ENCODE measurements at regions not wholly inside any gene's neighbourhood (a gene's known extent, or its start where the extent isn't known, plus 50 kb on each side); places are given as distances from the start of the nearest gene placed in this dataset.

DNA sequence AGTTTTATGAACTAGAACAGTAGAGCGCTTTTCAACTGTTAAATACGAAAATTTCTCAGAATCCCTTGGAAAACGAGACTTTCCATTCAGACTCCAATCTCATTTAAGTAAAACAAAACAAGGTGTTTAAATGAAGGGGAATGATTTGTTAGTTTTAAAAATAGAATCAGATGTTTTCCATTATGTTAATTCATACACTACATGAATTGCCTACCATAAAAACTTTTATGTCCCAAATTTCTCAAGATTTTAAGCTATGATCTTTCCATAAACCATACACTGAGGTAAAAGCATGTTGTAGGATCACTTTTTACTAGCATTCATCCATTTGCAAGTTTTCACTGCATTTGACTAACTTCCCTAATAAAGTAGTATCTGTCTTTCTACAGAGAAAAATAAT lies 180.3 kb upstream of the ZP4 start:
- Histone ChIP-seq H3K36me3 (no peaks in the 10 kb centered on the region), H3K27me3 (no peaks in the 10 kb centered on the region), H3K4me1 (no peaks in the 10 kb centered on the region), H3K9me3 (no peaks in the 10 kb centered on the region), H3K4me3 (ENCODE audit: low read depth, low read length) (no peak overlapping the region)
- TF ChIP-seq, protein P1, sequence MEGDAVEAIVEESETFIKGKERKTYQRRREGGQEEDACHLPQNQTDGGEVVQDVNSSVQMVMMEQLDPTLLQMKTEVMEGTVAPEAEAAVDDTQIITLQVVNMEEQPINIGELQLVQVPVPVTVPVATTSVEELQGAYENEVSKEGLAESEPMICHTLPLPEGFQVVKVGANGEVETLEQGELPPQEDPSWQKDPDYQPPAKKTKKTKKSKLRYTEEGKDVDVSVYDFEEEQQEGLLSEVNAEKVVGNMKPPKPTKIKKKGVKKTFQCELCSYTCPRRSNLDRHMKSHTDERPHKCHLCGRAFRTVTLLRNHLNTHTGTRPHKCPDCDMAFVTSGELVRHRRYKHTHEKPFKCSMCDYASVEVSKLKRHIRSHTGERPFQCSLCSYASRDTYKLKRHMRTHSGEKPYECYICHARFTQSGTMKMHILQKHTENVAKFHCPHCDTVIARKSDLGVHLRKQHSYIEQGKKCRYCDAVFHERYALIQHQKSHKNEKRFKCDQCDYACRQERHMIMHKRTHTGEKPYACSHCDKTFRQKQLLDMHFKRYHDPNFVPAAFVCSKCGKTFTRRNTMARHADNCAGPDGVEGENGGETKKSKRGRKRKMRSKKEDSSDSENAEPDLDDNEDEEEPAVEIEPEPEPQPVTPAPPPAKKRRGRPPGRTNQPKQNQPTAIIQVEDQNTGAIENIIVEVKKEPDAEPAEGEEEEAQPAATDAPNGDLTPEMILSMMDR (IDR thresholded peaks at IDR 0.05; ENCODE audit: low read depth, low read length) = no peak
- DNase-seq = no peak

DNA sequence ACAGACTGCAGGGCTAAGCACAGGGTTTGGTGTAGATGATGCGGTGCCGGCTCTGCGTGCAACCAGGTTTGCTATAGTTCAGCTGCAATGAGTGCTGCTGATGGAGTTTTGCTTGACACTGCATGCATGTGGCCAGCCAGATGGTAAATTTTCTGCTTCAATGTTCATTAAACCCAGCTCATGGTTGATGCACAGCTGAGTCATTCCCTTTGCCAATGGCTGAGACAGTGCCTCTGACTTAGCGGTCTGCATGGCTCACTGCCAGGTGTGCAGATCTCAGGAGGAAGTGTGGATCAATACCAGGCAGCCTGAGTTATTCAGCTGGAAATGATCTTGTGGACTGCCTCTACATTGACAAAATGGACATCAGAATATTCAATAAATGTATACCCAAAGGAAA lies 172.7 kb upstream of the ZP4 start:
- DNase-seq = peak; percentile 66
- no peaks in the 10 kb centered on the region for H3K27me3 ChIP-seq
- H3K4me3 ChIP-seq (ENCODE audit: low read depth, low read length) = no peak overlapping the region
- H3K9me3 ChIP-seq = no peaks in the 10 kb centered on the region
- H3K4me1 ChIP-seq = peaks cover 6% of the 10 kb centered on the region; the same call in 1 of the 2 replicates
- TF ChIP-seq, protein P1 (IDR thresholded peaks at IDR 0.05; ENCODE audit: low read depth, low read length) = no peak
- no peaks in the 10 kb centered on the region for H3K36me3 ChIP-seq

DNA sequence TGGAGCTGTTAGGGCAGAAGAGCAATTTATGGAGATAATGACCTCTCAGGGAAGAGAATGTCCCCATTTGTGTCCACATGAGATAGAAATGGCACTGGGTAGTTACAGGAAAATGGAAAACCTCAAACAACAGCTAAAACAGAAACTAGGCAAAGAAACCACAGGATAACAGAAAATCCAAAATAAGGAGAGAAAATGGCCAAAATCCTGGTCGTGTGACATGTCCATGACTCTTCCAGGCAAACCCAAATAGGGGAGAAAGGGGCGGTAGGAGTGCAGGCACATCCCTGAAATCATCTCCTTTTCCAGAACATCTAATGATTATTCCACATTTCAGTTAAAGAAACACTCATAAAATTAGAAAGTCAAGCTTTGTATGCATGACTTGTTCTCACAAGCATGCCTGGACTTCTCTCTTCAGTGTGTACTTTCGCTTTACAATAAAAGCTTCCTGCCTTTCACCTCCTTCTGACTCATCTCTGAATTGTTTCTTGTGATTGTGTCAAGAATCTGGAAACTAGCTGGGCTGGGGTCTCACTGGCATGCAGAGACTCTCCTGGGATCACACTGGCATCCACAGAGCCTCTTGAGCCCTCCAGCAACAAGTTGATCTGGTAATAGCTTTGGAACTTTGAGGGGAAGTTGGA lies 171.4 kb upstream of the ZP4 start:
- no peaks in the 10 kb centered on the region for H3K9me3 ChIP-seq
- H3K27me3 ChIP-seq = no peaks in the 10 kb centered on the region
- H3K4me1 ChIP-seq = peaks cover 6% of the 10 kb centered on the region; the same call in 1 of the 2 replicates
- no peak for DNase-seq
- H3K4me3 ChIP-seq (ENCODE audit: low read depth, low read length) = no peak overlapping the region
- TF ChIP-seq, protein P1 (IDR thresholded peaks at IDR 0.05; ENCODE audit: low read depth, low read length) = no peak
- no peaks in the 10 kb centered on the region for H3K36me3 ChIP-seq

DNA sequence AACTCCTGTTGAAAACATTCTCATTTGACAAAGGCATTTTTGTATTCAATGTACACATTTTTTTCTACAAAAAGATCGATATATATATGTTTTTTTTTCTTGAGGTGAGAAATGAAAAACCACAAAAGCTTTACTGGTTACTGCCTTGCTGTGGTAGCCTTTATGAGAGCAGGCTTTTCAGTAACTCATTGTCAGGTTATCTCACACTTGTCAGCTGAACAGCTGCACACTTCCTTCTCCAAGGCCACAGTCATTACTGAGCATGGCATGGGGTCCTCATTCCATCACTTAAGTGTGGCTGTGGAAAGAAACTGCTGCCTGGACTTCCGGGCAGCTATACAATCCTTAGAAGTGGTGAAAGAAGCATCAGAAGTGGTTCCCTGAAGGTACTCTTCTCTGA lies 169.3 kb upstream of the ZP4 start:
- Histone ChIP-seq H3K4me1 (peaks cover 6% of the 10 kb centered on the region; the same call in 1 of the 2 replicates), H3K27me3 (no peaks in the 10 kb centered on the region), H3K36me3 (no peaks in the 10 kb centered on the region), H3K4me3 (ENCODE audit: low read depth, low read length) (no peak overlapping the region), H3K9me3 (no peaks in the 10 kb centered on the region)
- TF ChIP-seq, protein P1 (IDR thresholded peaks at IDR 0.05; ENCODE audit: low read depth, low read length) = no peak
- no peak for DNase-seq

DNA sequence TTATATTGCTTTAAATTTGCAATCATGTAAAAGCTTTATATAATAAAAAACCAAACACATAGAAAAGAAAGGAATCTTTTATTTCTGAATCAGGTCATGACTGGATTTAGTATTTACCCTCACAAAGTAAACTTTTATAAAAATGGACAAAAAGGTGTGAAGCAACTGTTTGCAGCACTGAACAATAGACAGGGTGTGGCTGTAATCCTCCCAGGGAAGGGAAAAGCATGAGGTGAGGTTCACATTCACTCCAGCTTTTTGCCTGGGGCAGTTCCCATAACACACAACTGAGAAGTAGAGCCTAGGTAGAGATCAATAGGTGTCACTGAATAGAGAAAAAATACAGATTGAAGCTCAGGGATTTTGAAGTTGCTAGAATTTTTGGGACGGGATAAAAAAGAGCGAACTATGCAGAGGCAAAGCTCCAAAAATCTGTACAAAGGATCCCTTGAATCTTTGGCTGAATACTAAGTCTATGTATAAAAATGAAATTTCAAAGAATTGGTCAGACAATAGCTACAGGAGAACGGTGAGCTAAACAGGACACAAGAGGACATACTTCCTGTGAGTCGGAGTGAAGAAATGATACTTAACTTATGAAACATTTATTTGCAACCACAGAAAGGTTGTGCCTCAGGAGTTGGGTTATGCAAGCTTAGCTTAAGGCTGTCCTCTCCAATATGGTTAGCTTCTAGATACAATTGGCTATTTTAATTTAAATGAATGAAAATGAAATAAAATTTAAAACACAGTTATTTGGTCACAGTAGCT lies 162.0 kb upstream of the ZP4 start:
- Histone ChIP-seq H3K4me3 (ENCODE audit: low read depth, low read length) (no peak overlapping the region), H3K9me3 (no peaks in the 10 kb centered on the region), H3K4me1 (no peaks in the 10 kb centered on the region), H3K36me3 (no peaks in the 10 kb centered on the region), H3K27me3 (no peaks in the 10 kb centered on the region)
- DNase-seq = no peak
- TF ChIP-seq, protein P1 (IDR thresholded peaks at IDR 0.05; ENCODE audit: low read depth, low read length) = no peak

DNA sequence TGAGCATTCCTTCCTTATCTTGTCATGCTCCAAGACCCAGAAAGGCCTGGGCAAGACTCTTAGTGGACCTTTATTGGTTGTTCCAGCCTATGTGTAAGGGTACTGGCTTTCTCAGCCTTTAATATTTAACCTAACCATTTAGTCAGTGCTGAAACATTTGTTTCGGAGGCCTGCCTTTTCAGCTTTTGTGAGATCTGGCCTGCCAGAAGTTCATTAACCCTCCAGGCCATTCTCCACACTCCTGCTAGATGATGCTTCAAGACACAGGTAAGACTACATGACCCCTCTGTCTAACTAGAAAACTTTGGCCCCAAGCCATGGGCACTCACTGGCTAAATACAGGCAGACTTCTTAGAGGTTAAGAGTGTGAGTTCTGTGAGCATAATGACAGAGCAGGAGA lies 138.4 kb upstream of the ZP4 start:
- no peaks in the 10 kb centered on the region for H3K4me1 ChIP-seq
- no peaks in the 10 kb centered on the region for H3K36me3 ChIP-seq

More for the DNA sequence above, 138.4 kb upstream of the ZP4 start:
- Histone ChIP-seq H3K27me3 (no peaks in the 10 kb centered on the region), H3K4me3 (ENCODE audit: low read depth, low read length) (no peak overlapping the region), H3K9me3 (no peaks in the 10 kb centered on the region; the same call in 1 of the 2 replicates)
- TF ChIP-seq, protein P1 (IDR thresholded peaks at IDR 0.05; ENCODE audit: low read depth, low read length) = no peak
- no peak for DNase-seq

Data from BE2C (cell line).